GM12874 (cell line): ENCODE measurements at regions not wholly inside any gene's neighbourhood (a gene's known extent, or its start where the extent isn't known, plus 50 kb on each side); places are given as distances from the start of the nearest gene placed in this dataset.

Experiments
- TF ChIP-seq, protein P1 (sequence below): IDR thresholded peaks from 2 replicates; pipeline ENCODE4 v1.5.1; 2011; ENCODE audit warnings: low read depth, mild to moderate bottlenecking, control low read depth, low read length, moderate library complexity; ENCODE audit not compliant: insufficient read depth

GRCh38 chr6:113103634-113104361 lies 753.3 kb upstream of the MARCKS start:
- TF ChIP-seq, protein P1, sequence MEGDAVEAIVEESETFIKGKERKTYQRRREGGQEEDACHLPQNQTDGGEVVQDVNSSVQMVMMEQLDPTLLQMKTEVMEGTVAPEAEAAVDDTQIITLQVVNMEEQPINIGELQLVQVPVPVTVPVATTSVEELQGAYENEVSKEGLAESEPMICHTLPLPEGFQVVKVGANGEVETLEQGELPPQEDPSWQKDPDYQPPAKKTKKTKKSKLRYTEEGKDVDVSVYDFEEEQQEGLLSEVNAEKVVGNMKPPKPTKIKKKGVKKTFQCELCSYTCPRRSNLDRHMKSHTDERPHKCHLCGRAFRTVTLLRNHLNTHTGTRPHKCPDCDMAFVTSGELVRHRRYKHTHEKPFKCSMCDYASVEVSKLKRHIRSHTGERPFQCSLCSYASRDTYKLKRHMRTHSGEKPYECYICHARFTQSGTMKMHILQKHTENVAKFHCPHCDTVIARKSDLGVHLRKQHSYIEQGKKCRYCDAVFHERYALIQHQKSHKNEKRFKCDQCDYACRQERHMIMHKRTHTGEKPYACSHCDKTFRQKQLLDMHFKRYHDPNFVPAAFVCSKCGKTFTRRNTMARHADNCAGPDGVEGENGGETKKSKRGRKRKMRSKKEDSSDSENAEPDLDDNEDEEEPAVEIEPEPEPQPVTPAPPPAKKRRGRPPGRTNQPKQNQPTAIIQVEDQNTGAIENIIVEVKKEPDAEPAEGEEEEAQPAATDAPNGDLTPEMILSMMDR: no peak

DNA sequence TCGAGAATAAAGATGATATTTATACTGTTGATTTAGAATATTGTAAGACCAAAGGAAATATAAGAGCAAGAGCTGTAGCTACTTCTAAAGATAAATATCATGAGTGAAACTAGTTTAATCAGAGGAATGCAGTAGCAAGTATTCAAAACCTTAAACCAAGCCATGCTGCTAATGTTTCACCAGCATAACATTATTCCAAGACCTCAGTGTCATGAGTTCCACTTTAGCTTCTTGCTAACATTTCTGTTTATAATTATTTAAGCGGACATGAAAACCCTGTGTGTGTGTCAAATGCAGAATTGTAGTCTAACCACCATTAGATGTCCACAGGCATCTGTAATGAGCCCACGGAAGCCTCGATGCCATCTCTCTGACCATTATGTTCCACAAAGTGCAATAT lies 752.6 kb upstream of the MARCKS start:
- TF ChIP-seq, protein P1: no peak

DNA sequence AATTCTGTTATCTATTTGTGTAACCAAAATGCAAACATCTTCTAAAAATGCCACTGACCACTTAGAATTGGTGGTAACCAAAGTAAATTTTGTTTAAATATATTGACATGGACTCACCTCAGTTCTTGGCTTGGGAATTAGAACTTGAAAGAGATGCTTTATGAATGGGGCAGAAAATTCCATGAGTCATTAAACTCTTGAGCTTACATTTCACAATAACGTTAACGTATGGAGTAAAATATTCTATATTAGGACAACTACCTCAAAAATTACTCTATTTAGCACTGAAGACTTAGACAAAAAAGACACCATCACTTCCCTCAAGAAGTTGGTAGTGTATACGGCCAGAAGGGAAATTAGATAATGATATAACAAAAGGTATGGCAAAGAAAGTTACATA lies 752.2 kb upstream of the MARCKS start:
- TF ChIP-seq, protein P1: no peak

GRCh38 chr6:113110211-113110610 lies 746.9 kb upstream of the MARCKS start:
- TF ChIP-seq, protein P1: no peak

GRCh38 chr6:113111550-113111949 lies 745.6 kb upstream of the MARCKS start:
- TF ChIP-seq, protein P1: no peak

DNA sequence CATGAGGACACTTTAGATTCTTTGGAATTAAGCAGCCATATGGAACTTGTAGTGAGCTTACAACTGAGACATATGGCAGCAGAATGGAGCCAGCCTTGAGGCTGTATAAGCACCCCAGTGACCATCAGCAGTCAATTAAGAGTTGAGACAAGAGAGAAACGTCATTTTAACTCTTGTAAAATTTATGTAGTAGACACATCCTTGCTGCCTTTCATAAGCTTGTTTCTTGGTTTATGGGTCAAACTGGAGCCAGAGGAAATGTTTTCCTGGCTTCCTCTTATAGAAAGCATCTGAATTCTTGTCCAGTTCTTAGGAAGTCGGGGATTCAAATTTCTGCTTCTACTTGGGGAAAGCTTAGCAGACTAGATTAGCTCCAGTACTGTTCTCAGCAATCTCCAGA lies 745.1 kb upstream of the MARCKS start:
- TF ChIP-seq, protein P1: no peak

DNA sequence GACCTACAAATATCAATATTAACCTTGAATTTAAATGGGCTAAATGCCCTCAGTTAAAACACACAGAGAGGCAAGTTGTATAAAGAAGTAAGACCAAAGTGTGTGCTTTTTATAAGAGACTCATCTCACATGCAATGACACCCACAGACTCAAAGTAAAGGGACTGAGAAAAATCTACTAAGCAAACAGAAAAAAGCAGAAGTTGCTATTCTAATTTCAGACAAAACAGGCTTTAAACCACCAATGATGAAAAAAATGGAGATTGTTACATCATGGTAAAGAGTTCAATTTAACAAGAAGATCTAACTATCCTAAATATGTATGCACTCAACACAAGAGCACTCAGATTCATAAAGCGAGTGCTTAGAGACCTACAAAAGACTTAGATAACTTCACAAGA lies 741.9 kb upstream of the MARCKS start:
- TF ChIP-seq, protein P1: no peak
